ENCODE measurements at regions not wholly inside any gene's neighbourhood (a gene's known extent, or its start where the extent isn't known, plus 50 kb on each side); places are given as distances from the start of the nearest gene placed in this dataset.

- DNase-seq (ENCODE audit: low spot score): no peak
These were observed 684.6 kb upstream of the ID2 start for GRCh38 chr2:7997279-7997678.

DNA sequence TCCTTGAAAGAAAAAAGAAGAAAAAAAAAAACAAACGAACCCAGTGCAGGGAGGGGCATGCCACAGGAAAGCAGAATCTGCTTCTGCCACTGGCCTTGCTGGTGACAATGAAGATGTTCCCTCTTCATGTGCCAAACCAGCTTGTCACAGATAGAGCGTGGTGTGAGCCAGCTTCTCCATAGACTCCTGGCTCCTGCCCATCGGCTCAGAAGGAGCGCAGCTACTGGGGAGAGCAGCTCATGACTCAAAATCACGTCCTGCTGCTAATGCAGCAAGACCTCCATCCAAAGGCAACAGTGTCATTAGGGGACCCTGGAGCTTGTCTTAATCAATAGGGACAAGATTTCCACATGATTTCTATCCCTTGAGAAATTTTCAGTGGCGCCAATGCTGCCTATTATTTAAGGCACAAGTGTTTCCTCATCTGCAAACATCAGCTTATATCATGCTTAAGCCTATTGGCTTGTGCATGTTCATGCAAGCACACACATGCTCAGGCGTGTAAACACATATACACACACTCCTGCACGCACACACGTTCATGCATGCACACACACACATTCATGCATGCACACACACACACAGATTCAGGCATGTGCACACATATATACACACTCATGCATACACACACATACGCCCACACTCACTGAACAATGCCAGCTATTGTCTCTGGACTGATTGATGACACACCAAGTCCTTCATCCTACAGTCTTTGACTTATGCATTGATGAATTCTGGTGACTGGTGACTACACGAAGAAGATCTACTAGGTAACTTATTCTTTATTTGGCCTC, 682.0 kb upstream of the ID2 start:
- no peak for DNase-seq (ENCODE audit: low spot score)

GRCh38 chr2:8000870-8001269, 681.0 kb upstream of the ID2 start:
- no peak for DNase-seq (ENCODE audit: low spot score)

GRCh38 chr2:8002765-8003393, 679.0 kb upstream of the ID2 start:
- DNase-seq (ENCODE audit: low spot score): no peak

GRCh38 chr2:8003462-8004075, 678.3 kb upstream of the ID2 start:
- DNase-seq (ENCODE audit: low spot score): peak; percentile 67

- peak; percentile 83 for DNase-seq (ENCODE audit: low spot score)
These were observed 677.6 kb upstream of the ID2 start for GRCh38 chr2:8004250-8004681.

GRCh38 chr2:8006181-8006580, 675.7 kb upstream of the ID2 start:
- no peak for DNase-seq (ENCODE audit: low spot score)

GRCh38 chr2:8006626-8007025, 675.2 kb upstream of the ID2 start:
- no peak for DNase-seq (ENCODE audit: low spot score)

DNA sequence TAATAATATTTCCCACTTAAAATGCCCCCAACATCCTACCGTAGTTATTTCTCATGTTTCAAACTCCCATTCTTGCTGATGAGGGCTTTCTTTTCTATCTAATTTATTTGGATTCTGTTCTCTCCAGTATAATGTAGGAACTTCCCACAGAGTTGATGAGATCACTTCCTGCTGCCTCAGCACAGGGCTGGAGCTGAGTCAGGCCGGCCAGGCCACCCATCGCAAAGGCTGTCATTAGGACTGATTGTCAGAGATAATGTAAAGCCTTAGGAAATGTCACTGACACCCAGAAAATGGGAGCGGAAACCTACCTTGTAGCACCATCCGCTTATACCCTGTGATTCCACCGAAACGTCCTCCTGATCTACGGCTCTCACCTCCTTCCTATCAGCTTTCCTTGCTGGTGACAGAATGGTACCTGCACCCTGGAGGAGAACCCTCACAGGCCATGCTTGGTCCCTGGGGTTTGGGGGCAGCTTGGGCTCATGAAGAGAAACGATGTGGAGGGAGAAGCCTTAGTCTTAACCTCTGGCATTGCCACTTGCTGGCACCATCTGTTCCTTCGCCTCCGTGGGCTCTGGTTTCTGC, 672.8 kb upstream of the ID2 start:
- no peak for DNase-seq (ENCODE audit: low spot score)

DNA sequence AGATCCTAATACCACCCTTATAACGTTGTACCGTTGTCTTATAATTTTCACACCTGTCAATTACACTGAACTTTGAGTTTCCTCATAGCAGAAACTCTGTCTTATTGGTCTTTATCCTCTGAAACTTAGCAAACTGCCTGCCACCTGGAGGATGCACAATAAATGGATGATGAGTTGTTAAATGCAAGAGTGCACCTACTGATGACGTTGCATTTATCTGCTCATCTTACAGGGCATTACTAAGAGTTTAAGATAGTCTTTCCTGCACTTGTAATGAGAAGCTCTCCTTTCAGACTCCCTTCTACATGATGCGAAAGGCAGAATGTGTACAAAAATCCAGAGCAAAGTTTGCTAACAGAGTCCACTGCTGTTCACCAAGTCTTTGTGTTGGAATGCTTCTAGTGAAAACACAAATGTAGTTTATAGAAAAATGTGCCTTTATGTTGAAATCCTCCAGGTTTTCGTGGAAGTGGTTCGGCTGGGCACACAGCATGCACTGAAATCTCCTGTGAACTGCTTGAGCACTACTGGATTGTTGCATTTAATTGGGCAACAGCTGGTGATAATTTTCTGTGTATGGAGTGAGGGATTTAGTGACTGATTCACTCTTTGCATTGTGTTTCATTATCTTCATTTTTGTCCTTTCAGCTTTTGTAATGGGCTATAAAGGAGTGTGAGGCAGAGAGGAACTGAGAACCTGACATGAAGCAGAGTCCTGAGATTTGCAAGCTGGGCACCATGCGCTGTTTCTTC, 665.8 kb upstream of the ID2 start:
- no peak for DNase-seq (ENCODE audit: low spot score)

- no peak for DNase-seq (ENCODE audit: low spot score)
These were observed 665.2 kb upstream of the ID2 start for GRCh38 chr2:8016688-8017087.

DNA sequence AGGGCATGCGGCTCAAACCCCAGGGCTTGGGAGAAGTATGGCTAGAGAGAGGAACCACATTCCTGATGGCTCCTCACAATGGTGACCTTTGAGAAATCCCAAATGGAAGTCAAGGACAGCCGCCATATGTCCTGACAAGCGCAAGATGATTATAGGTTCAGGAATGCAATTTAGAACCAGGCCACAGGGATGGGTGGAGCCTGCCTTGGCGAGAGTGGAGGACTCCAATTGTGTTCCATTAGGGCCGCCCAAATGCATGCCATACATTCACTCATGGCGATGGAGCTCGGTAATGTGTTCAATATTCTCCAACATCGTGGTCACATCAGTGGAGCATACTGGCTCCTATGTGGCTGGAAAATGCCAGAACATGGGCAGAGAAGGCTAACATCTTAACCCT, 662.9 kb upstream of the ID2 start:
- no peak for DNase-seq (ENCODE audit: low spot score)

DNA sequence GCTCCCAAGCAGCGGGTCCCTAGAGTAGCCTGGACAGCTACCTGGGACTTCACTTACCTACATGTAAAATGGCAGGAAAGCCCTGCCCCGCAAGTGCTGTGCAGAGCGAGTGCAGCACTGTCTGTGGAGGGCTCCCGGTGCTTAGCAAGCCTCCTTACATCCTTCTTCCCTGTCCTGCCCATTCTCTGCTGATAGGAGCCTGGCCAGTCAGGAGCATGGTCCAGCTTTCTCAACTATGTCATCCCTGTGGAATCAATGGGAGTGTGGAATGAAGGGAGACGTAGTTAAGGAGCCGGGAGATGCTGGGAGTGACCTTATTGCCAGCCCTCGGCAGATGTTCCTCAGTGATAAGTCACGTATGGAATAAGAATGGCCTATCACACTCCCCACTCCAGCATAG, 661.9 kb upstream of the ID2 start:
- DNase-seq (ENCODE audit: low spot score): no peak

DNA sequence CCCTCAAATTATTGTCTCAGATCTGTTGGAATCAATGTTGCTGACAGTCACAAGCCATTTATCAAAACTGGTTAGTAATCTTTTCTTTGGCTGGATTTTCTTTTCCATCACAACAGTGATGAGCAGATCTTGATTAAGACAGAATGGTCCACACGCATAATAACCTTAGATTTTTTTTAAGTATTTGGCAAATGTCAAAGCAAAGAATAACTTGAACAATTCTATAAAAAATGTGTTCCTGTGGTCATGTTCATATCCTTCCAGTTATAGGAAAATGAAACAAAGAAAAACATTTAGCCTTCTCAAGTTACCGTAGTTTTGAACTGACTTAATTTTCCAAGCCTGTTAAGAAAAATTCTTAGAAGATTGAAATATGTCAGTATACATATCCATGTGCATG, 659.9 kb upstream of the ID2 start:
- no peak for DNase-seq (ENCODE audit: low spot score)

DNA sequence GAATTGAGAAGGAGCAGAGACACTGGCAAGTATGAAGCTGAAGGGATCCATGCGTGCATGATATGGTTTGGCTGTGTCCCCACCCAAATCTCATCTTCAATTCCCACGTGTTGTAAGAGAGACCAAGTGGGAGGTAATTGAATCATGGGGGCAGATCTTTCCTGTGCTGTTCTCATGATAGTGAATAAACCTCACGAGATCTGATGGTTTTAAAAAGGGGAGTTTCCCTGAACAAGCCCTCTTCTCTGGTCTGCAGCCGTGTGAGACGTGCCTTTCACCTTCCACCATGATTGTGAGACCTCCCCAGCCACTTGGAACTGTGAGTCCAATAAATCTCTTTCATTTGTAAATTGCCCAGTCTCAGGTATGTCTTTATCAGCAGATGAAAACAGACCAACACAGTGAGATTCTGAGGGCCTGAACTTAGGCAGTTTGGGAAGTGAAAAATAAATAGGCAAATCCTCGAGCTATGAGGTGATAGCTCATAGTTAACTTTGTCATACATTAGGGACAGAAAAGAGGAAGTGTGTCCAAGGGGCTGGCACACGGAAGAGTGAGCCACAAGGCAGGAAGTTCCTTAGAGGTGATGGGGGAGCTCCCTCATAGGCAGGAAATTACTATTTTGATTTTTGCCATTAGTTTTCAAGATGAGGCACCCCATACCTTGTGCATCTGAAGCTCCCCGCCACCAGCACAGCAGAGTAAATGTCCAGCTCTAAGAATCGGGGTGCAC, 658.8 kb upstream of the ID2 start:
- no peak for DNase-seq (ENCODE audit: low spot score)

- no peak for DNase-seq (ENCODE audit: low spot score)
These were observed 657.4 kb upstream of the ID2 start for GRCh38 chr2:8024506-8024905.

DNA sequence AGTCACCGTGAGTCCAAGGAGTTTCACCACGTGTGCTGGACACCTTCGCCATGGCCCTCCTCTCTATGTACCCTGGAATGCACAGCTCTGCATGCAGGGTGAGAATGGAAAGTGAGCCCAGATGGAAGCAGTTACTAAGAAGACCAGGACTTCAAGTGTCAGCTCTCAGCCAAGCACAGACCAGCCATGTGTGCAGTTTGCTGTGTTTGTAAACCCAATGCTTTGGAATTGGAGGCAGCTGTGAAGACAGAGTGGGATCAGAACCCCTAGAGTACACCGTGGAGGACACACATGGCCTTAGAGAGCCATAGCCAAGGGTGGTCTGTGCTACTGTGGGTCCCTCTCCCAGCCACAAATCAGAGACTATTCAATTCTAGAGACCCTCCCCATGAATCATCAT, 655.5 kb upstream of the ID2 start:
- no peak for DNase-seq (ENCODE audit: low spot score)

DNA sequence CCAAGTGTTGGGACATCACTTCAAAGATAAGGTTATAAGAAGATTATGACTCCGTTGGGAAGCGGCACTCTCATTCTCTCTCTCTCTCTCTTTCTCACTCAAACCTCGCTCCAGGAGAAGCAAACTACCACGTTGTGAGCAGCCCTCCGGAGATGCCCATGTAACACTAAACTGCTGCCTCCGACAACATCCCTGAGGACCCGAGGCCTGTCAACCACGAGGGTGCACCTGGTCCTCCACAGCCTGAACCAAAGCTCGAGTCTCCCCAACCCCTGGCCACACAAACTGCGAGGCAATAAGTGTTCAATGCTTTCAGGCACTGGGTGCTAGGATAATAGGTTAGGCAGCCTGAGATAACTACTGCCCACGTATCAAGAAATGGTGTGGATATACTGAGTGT, 654.5 kb upstream of the ID2 start:
- no peak for DNase-seq (ENCODE audit: low spot score)

DNA sequence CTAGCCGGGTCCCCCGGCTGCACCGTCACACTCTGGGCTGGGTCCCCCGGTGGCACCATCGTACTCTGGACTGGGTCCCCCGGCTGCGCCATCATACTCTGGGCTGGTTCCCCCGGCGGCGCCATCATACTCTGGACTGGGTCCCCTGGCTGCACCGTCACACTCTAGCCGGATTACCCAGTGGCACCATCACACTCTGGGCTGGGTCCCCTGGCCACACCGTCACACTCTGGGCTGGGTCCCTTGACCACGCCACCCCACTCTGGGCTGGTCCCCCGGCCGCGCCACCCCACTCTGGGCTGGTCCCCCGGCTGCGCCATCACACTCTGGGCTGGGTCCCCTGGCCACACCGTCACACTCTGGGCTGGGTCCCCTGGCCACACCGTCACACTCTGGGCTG, 653.8 kb upstream of the ID2 start:
- DNase-seq (ENCODE audit: low spot score): no peak

- DNase-seq (ENCODE audit: low spot score): no peak
These were observed 653.4 kb upstream of the ID2 start for GRCh38 chr2:8028436-8028835.

DNA sequence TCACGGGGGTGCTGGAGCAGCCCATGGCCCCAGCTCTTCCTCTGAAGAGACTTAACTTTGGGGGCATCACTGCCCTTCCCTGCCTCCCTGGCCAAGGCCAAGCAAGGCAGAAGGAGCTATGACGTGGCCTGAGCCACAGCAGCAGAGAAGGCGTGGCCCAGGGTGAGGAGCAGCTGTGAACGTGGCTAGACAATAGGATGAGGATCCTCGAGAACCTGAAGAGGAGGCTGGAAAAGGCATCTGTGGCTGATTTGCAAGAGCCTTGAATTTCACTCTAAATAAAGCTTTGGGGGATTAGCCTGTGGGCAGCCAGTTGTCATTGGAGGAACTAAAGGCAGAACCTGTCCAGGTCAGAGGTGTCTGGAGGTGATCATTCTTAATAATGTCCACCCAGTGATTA, 652.9 kb upstream of the ID2 start:
- DNase-seq (ENCODE audit: low spot score): no peak
